ENCODE measurements at regions not wholly inside any gene's neighbourhood (a gene's known extent, or its start where the extent isn't known, plus 50 kb on each side); places are given as distances from the start of the nearest gene placed in this dataset.

GRCh38 chr11:29024386-29024785 is 916.2 kb downstream of the METTL15 start:
- no peak for TF ChIP-seq POLR2A (IDR thresholded peaks at IDR 0.05; ENCODE audit: borderline replicate concordance, extremely low read depth, insufficient read depth, insufficient read length)
- no peak for TF ChIP-seq EZH2 (IDR thresholded peaks at IDR 0.05)
- no peak for TF ChIP-seq MAX (IDR thresholded peaks at IDR 0.05)
- no peak for TF ChIP-seq CTCF (IDR thresholded peaks at IDR 0.05 in 2 of 3, conservative IDR thresholded peaks at IDR 0.05 in 1 of 3; ENCODE audit: borderline replicate concordance in 1 of 3, insufficient read depth in 1 of 3, low read depth in 2 of 3, low read length in 2 of 3)
- TF ChIP-seq ZBTB33 (IDR thresholded peaks at IDR 0.05; ENCODE audit: extremely low read depth, insufficient replicate concordance, low read length), result no peak
- no peak for TF ChIP-seq ZFX (IDR thresholded peaks at IDR 0.05)
- no peak for TF ChIP-seq JUND (IDR thresholded peaks at IDR 0.05)
- no peak for TF ChIP-seq CEBPB (IDR thresholded peaks at IDR 0.05; ENCODE audit: low read depth)
- no peak for TF ChIP-seq EGR1 (IDR thresholded peaks at IDR 0.05; ENCODE audit: low read depth)
- TF ChIP-seq POLR2AphosphoS5 (IDR thresholded peaks at IDR 0.05; ENCODE audit: low read depth, low read length), result no peak
